SU-DHL-6 (cell line): ENCODE measurements at regions not wholly inside any gene's neighbourhood (a gene's known extent, or its start where the extent isn't known, plus 50 kb on each side); places are given as distances from the start of the nearest gene placed in this dataset.

Experiments used
- EZH2phosphoT487 ChIP-seq: fragments of 200-600 bp; sonication (generic), shearing (Covaris generic); conservative IDR thresholded peaks from 2 replicates; pipeline ENCODE4 v1.6.1; 2018; ENCODE audit warnings: mild to moderate bottlenecking, antibody characterized with exemption, low read length, moderate library complexity, mixed read lengths
- TF ChIP-seq, protein P1 (sequence below): fragments of 200-600 bp; sonication (generic); IDR thresholded peaks from one replicate; pipeline ENCODE4 v1.5.1; 2017; ENCODE audit warnings: antibody characterized with exemption, mild to moderate bottlenecking, low read length, moderate library complexity; ENCODE audit not compliant: insufficient read depth, poor library complexity, severe bottlenecking

DNA sequence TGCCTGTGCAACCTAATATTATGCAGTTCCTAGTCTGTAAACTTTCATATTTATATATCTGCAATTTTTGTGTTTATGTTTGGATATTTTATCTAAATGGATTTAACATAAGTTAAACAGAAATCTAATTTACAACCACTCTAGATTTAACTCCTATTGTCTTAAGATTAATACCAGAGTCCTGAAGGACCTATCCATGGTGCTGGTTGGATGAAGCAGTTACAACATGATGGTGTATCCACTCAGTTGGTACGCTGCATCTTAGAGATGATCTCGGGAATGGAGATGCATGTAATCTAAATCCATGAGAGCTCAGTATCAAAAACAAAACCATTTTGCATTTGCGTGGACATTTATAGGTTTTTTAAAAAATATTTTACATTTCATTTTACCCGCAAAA lies 745.9 kb upstream of the SLC8A1 start:
- TF ChIP-seq, protein P1, sequence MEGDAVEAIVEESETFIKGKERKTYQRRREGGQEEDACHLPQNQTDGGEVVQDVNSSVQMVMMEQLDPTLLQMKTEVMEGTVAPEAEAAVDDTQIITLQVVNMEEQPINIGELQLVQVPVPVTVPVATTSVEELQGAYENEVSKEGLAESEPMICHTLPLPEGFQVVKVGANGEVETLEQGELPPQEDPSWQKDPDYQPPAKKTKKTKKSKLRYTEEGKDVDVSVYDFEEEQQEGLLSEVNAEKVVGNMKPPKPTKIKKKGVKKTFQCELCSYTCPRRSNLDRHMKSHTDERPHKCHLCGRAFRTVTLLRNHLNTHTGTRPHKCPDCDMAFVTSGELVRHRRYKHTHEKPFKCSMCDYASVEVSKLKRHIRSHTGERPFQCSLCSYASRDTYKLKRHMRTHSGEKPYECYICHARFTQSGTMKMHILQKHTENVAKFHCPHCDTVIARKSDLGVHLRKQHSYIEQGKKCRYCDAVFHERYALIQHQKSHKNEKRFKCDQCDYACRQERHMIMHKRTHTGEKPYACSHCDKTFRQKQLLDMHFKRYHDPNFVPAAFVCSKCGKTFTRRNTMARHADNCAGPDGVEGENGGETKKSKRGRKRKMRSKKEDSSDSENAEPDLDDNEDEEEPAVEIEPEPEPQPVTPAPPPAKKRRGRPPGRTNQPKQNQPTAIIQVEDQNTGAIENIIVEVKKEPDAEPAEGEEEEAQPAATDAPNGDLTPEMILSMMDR = no peak
- no peak for TF ChIP-seq EZH2phosphoT487
